K562 (cell line): ENCODE measurements at regions not wholly inside any gene's neighbourhood (a gene's known extent, or its start where the extent isn't known, plus 50 kb on each side); places are given as distances from the start of the nearest gene placed in this dataset.

ENCODE experiments used
- ATAC-seq: fragments of 200-7000 bp; cut with Tn5 transposase; 3 replicates; pipeline ENCODE4 v1.9.1; 2020; ENCODE audit warnings: moderate library complexity
- BruUV-seq: library from RNA; stranded (reverse); fragments of 400-500 nt; replicated peaks from 2 replicates; lab custom pipeline; 2021; lab: Mats Ljungman, UMichigan
- CTCF ChIA-PET: fragments of 300-600 bp; formaldehyde crosslinking; extraction: SDS; loops from one replicate; lab custom pipeline; 2021; ENCODE audit warnings: low intra/inter-chr PET ratio; lab: Yijun Ruan, JAX
- POLR2A ChIA-PET: fragments of 300-600, 350-650 bp; sonication (Branson Sonifier 250); formaldehyde crosslinking; extraction: SDS; loops from one replicate; lab custom pipeline; 2021; ENCODE audit warnings: antibody characterized with exemption, inconsistent platforms; lab: Yijun Ruan, JAX
- DNase-seq, 4 experiments: peaks; one replicate each; pipeline versions ENCODE4 v3.0.0 to v3.0.0-alpha.2; 2011 to 2018; ENCODE audit warnings: low spot score in 3 of 4, mixed read lengths in 3 of 4; ENCODE audit errors: extremely low read depth in 1 of 4
- FAIRE-seq: peaks from 2 replicates; lab custom pipeline; 2011; peaks lifted over from hg19 to GRCh38; lab: Jason Lieb, UNC
- H2AFZ ChIP-seq: 2 replicates; pipeline ENCODE4 v1.6.0; 2011; ENCODE audit warnings: low read depth, low read length, control low read depth, inconsistent platforms
- H3K27ac ChIP-seq: fragments of 200-600 bp; 3 replicates; pipeline ENCODE4 v1.8.0; 2011; ENCODE audit warnings: low read depth, mild to moderate bottlenecking, control low read depth, inconsistent platforms, low read length, moderate library complexity, mixed read lengths; ENCODE audit errors: extremely low read depth
- H3K27me3 ChIP-seq, 2 experiments: fragments of 300-600 bp in 1 of 2; 2 replicates in 1 of 2; 3 replicates in 1 of 2; pipeline versions ENCODE4 v1.6.0 to v1.8.0; 2011; ENCODE audit warnings: inconsistent platforms in 2 of 2, low read length in 2 of 2, mild to moderate bottlenecking in 1 of 2, mixed read lengths in 1 of 2, moderate library complexity in 1 of 2; ENCODE audit not compliant: control insufficient read depth in 2 of 2, insufficient read depth in 2 of 2
- H3K36me3 ChIP-seq: fragments of 300-600 bp; 3 replicates; pipeline ENCODE4 v1.8.0; 2011; ENCODE audit warnings: mild to moderate bottlenecking, low read length, inconsistent platforms; ENCODE audit not compliant: control insufficient read depth, insufficient read depth
- H3K4me1 ChIP-seq, 2 experiments: fragments of 200-600 bp in 1 of 2; replicated peaks in 1 of 2; 2 replicates in 1 of 2; 3 replicates in 1 of 2; pipeline versions ENCODE4 v1.5.1 to v1.8.0; 2011; ENCODE audit warnings: inconsistent platforms in 2 of 2, low read length in 2 of 2, mild to moderate bottlenecking in 1 of 2, mixed read lengths in 1 of 2, moderate library complexity in 1 of 2; ENCODE audit not compliant: control insufficient read depth in 2 of 2, insufficient read depth in 2 of 2
- H3K4me2 ChIP-seq: 2 replicates; pipeline ENCODE4 v1.6.1; 2011; ENCODE audit warnings: low read length, control low read depth, inconsistent platforms, mixed read lengths; ENCODE audit not compliant: insufficient read depth
- H3K4me3 ChIP-seq: fragments of 200-600 bp; sonication (generic), shearing (Covaris generic); 2 replicates; pipeline ENCODE4 v1.5.1; 2016; ENCODE audit warnings: control low read depth, inconsistent platforms
- H3K79me2 ChIP-seq: fragments of 200-600 bp; 3 replicates; pipeline ENCODE4 v1.8.0; 2011; ENCODE audit warnings: low read length, inconsistent platforms; ENCODE audit not compliant: control insufficient read depth, insufficient read depth
- H3K9ac ChIP-seq, 2 experiments: 2 replicates each; pipeline versions ENCODE4 v1.6.0 to v1.6.1; 2011; ENCODE audit warnings: low read depth in 2 of 2, low read length in 2 of 2, control low read depth in 1 of 2, inconsistent platforms in 1 of 2, mild to moderate bottlenecking in 1 of 2, mixed read lengths in 1 of 2; ENCODE audit not compliant: insufficient read depth in 1 of 2
- H3K9me1 ChIP-seq: one replicate; pipeline ENCODE4 v1.6.0; 2011; ENCODE audit warnings: inconsistent platforms, mild to moderate bottlenecking, low read length, moderate library complexity; ENCODE audit not compliant: control insufficient read depth, insufficient read depth
- H3K9me3 ChIP-seq: replicated peaks from 2 replicates; pipeline ENCODE4 v1.5.1; 2011; ENCODE audit warnings: low read depth, low read length, inconsistent platforms; ENCODE audit not compliant: control insufficient read depth, insufficient read depth
- H4K20me1 ChIP-seq: replicated peaks from 2 replicates; pipeline ENCODE4 v1.6.1; 2011; ENCODE audit warnings: low read length, inconsistent platforms, mixed read lengths; ENCODE audit not compliant: control insufficient read depth, insufficient read depth
- E2F3 ChIP-seq: fragments of 250-450 bp; sonication (Bioruptor Pico); IDR thresholded peaks from 2 replicates; pipeline ENCODE4 v1.4.0; 2020; ENCODE audit warnings: mild to moderate bottlenecking
- GATA2 ChIP-seq: sonication (generic); formaldehyde crosslinking; IDR thresholded peaks from 2 replicates; pipeline ENCODE4 v1.4.0; 2020; ENCODE audit warnings: mild to moderate bottlenecking, missing genetic modification reagents
- GTF2A2 ChIP-seq: IDR thresholded peaks from 2 replicates; pipeline ENCODE4 v1.6.1; 2016; ENCODE audit warnings: mild to moderate bottlenecking, missing genetic modification characterization, missing compliant biosample characterization
- NR2C1 ChIP-seq, 2 experiments: fragments of 450-650 bp; IDR thresholded peaks; 2 replicates each; pipeline ENCODE4 v1.6.1; 2017; ENCODE audit warnings: mild to moderate bottlenecking in 2 of 2, antibody characterized with exemption in 1 of 2, inconsistent platforms in 1 of 2, missing compliant biosample characterization in 1 of 2, missing genetic modification characterization in 1 of 2
- POLR2G ChIP-seq: fragments of 200-400 bp; formaldehyde crosslinking; IDR thresholded peaks from 2 replicates; pipeline ENCODE4 v1.6.1; 2017; ENCODE audit warnings: low read depth, mild to moderate bottlenecking, antibody characterized with exemption, low read length, moderate library complexity
- XRCC4 ChIP-seq: IDR thresholded peaks from one replicate; pipeline ENCODE4 v1.6.1; 2011; ENCODE audit not compliant: insufficient read depth, insufficient read length; ENCODE audit errors: extremely low read depth
- ZNF41 ChIP-seq: fragments of 250-450 bp; sonication (Bioruptor Pico); conservative IDR thresholded peaks from 2 replicates; pipeline ENCODE4 v1.4.0; 2020; ENCODE audit warnings: mild to moderate bottlenecking
- ZNF707 ChIP-seq: fragments of 250-450 bp; sonication (Bioruptor Pico); conservative IDR thresholded peaks from 2 replicates; pipeline ENCODE4 v1.8.0; 2022; ENCODE audit warnings: inconsistent platforms, mild to moderate bottlenecking, moderate library complexity
- WGBS: fragments of 100-300 bp; shearing (Covaris generic); methylation state at CpG from one replicate; pipeline ENCODE4 v1.1.6; 2016; ENCODE audit warnings: low coverage, mixed read lengths; ENCODE audit not compliant: insufficient coverage; ENCODE audit errors: missing lambda C conversion rate; 5-methylcytosine and 5-hydroxymethylcytosine counted together
- in situ Hi-C: fragments of 300-500 bp; cut with MboI; formaldehyde crosslinking; loops from 4 replicates; pipeline ENCODE4 v1.15.0; 2018; ENCODE audit warnings: inconsistent platforms, mixed read lengths
- intact Hi-C: fragments of 100-400 bp; cut with micrococcal nuclease; formaldehyde crosslinking; loops from 2 replicates; pipeline ENCODE4 v1.14.2; 2022
- TF ChIP-seq, protein P1 (sequence below): fragments of 450-650 bp; IDR thresholded peaks from 2 replicates; pipeline ENCODE4 v1.6.1; 2016; ENCODE audit warnings: mild to moderate bottlenecking, moderate library complexity

DNA sequence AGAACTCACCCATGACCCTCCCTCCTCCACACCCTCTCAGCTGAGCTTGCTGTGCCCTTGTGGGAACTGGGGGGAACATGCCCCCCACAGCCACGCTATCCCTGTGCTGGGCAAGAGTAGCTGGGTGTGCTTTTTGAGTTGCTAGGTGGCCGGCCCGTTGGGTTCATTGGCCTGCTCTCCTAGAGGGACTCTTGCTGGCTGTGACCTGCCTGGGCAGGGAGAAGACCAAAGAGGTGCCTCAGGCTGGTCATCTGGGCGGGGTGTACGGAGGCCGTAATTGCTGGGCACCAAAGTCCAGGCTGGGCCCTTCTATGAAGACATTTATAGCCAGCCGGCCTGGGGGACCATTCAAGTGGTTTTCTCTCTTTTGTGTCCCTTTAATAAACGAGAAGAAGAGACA lies 138.3 kb upstream of the ZBTB40 start:
- H3K36me3 ChIP-seq = no peaks in the 10 kb centered on the region
- H3K9ac ChIP-seq = no peak overlapping the region
- no peaks in the 10 kb centered on the region; the same call in 1 of the 2 replicates for H4K20me1 ChIP-seq
- H3K4me3 ChIP-seq = no peak overlapping the region
- ATAC-seq (no peak), DNase-seq (no peak)
- CTCF ChIA-PET = no interaction called here
- 6% methylated on average over 8 of the region's 8 CpGs for WGBS
- no peaks in the 10 kb centered on the region for H3K9me1 ChIP-seq
- H3K9me3 ChIP-seq = no peaks in the 10 kb centered on the region
- no peak overlapping the region for H3K4me2 ChIP-seq
- no peaks in the 10 kb centered on the region for H3K79me2 ChIP-seq
- no peak overlapping the region for H3K27ac ChIP-seq
- intact Hi-C loops = no loop called here
- TF ChIP-seq XRCC4 (no peak), ZNF707 (CRISPR knock-in tag) (no peak), POLR2G (no peak), E2F3 (CRISPR knock-in tag) (0 out of 2 replicates have a peak, but pooled peaks have one; percentile 5), ZNF41 (CRISPR knock-in tag) (no peak), GTF2A2 (tag) (no peak), GATA2 (CRISPR knock-in tag) (no peak), NR2C1 (IDR thresholded peaks at IDR 0.05) (no peak), NR2C1 (tag; IDR thresholded peaks at IDR 0.05) (no peak)
- TF ChIP-seq, protein P1, sequence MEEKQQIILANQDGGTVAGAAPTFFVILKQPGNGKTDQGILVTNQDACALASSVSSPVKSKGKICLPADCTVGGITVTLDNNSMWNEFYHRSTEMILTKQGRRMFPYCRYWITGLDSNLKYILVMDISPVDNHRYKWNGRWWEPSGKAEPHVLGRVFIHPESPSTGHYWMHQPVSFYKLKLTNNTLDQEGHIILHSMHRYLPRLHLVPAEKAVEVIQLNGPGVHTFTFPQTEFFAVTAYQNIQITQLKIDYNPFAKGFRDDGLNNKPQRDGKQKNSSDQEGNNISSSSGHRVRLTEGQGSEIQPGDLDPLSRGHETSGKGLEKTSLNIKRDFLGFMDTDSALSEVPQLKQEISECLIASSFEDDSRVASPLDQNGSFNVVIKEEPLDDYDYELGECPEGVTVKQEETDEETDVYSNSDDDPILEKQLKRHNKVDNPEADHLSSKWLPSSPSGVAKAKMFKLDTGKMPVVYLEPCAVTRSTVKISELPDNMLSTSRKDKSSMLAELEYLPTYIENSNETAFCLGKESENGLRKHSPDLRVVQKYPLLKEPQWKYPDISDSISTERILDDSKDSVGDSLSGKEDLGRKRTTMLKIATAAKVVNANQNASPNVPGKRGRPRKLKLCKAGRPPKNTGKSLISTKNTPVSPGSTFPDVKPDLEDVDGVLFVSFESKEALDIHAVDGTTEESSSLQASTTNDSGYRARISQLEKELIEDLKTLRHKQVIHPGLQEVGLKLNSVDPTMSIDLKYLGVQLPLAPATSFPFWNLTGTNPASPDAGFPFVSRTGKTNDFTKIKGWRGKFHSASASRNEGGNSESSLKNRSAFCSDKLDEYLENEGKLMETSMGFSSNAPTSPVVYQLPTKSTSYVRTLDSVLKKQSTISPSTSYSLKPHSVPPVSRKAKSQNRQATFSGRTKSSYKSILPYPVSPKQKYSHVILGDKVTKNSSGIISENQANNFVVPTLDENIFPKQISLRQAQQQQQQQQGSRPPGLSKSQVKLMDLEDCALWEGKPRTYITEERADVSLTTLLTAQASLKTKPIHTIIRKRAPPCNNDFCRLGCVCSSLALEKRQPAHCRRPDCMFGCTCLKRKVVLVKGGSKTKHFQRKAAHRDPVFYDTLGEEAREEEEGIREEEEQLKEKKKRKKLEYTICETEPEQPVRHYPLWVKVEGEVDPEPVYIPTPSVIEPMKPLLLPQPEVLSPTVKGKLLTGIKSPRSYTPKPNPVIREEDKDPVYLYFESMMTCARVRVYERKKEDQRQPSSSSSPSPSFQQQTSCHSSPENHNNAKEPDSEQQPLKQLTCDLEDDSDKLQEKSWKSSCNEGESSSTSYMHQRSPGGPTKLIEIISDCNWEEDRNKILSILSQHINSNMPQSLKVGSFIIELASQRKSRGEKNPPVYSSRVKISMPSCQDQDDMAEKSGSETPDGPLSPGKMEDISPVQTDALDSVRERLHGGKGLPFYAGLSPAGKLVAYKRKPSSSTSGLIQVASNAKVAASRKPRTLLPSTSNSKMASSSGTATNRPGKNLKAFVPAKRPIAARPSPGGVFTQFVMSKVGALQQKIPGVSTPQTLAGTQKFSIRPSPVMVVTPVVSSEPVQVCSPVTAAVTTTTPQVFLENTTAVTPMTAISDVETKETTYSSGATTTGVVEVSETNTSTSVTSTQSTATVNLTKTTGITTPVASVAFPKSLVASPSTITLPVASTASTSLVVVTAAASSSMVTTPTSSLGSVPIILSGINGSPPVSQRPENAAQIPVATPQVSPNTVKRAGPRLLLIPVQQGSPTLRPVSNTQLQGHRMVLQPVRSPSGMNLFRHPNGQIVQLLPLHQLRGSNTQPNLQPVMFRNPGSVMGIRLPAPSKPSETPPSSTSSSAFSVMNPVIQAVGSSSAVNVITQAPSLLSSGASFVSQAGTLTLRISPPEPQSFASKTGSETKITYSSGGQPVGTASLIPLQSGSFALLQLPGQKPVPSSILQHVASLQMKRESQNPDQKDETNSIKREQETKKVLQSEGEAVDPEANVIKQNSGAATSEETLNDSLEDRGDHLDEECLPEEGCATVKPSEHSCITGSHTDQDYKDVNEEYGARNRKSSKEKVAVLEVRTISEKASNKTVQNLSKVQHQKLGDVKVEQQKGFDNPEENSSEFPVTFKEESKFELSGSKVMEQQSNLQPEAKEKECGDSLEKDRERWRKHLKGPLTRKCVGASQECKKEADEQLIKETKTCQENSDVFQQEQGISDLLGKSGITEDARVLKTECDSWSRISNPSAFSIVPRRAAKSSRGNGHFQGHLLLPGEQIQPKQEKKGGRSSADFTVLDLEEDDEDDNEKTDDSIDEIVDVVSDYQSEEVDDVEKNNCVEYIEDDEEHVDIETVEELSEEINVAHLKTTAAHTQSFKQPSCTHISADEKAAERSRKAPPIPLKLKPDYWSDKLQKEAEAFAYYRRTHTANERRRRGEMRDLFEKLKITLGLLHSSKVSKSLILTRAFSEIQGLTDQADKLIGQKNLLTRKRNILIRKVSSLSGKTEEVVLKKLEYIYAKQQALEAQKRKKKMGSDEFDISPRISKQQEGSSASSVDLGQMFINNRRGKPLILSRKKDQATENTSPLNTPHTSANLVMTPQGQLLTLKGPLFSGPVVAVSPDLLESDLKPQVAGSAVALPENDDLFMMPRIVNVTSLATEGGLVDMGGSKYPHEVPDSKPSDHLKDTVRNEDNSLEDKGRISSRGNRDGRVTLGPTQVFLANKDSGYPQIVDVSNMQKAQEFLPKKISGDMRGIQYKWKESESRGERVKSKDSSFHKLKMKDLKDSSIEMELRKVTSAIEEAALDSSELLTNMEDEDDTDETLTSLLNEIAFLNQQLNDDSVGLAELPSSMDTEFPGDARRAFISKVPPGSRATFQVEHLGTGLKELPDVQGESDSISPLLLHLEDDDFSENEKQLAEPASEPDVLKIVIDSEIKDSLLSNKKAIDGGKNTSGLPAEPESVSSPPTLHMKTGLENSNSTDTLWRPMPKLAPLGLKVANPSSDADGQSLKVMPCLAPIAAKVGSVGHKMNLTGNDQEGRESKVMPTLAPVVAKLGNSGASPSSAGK = no peak
- TF ChIP-seq, all 486 proteins: peak for 1
- H2AFZ ChIP-seq = no peak overlapping the region
- H3K27me3 ChIP-seq = peaks cover 33 to 54% of the 10 kb centered on the region in 2 experiments
- BruUV-seq = no TSS peak
- FAIRE-seq = no peak
- in situ Hi-C loops = no loop called here
- POLR2A ChIA-PET = interaction anchor here (0.6 to 1.0 kb wide), 3 partner anchors 10 to 174 kb away, joined by 3 read pairs; no protein-coding TSS in a partner anchor
- peaks cover 0 to 5% of the 10 kb centered on the region in 2 experiments; a peak in 1 of 5 replicates for H3K4me1 ChIP-seq
